PC-9 (cell line): ENCODE measurements at regions not wholly inside any gene's neighbourhood (a gene's known extent, or its start where the extent isn't known, plus 50 kb on each side); places are given as distances from the start of the nearest gene placed in this dataset.

Experiments
- CTCF ChIP-seq: fragments of 200-600 bp; sonication (generic); conservative IDR thresholded peaks from 2 replicates; pipeline ENCODE4 v1.6.1; 2017; ENCODE audit warnings: mixed run types, antibody characterized with exemption, mild to moderate bottlenecking, moderate library complexity
- EZH2 ChIP-seq: fragments of 200-600 bp; sonication (generic); IDR thresholded peaks from 2 replicates; pipeline ENCODE4 v1.8.0; 2017; ENCODE audit warnings: antibody characterized with exemption, low read depth

DNA sequence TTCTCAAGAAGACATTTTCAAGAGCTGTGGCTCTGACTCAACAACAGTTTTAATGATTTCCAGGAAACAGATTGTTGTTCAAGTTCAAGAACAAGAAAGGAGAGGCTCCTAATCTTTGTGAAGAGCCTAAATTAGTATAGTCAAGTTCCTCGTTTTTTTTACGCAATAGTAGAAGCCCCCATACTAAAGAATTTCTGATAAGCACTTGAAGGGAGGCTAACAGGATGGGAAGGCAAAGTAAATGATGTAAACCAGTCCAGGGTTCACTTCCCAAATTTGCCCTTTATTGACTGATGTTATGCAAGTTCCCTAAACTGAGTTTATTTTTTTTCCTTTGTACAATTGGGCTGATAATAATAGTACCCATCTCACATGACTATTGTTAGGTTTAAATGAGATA, 178.2 kb downstream of the RTL9 start:
- TF ChIP-seq CTCF (no peak), EZH2 (no peak)
